ENCODE measurements at regions not wholly inside any gene's neighbourhood (a gene's known extent, or its start where the extent isn't known, plus 50 kb on each side); places are given as distances from the start of the nearest gene placed in this dataset.

GRCh38 chr11:42065199-42065598, 605.7 kb upstream of the LRRC4C start:
- intact Hi-C loops (cut with micrococcal nuclease; ENCODE audit: unreplicated experiment), result no loop called here

DNA sequence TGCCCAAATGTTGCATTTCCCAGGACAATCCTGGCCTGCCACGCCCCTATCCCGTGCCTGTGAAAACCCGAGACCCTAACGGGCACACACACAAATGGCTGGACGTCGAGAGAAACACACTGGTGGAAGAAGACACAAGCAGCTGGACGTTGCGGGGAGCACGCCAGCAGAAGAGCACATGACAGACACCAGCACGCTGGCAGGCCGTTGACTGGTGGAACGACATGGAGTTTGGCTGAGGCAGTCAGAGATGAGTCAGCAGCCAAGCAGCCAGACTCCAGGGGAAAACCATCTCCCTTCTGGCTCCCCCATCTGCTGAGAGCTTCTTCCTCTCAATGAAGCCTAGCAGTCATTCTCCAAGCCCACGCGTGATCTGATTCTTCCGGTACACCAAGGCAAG, 606.7 kb upstream of the LRRC4C start:
- no peaks in the 10 kb centered on the region for H3K36me3 ChIP-seq (ENCODE audit: insufficient read depth, low read length)

More at GRCh38 chr11:42065199-42065598, 605.7 kb upstream of the LRRC4C start:
- Histone ChIP-seq H2AFZ (ENCODE audit: low read length) (no peak overlapping the region), H3K4me2 (ENCODE audit: low read length) (no peak overlapping the region), H3K4me3 (ENCODE audit: low read depth, low read length, poor library complexity, severe bottlenecking) (no peak overlapping the region), H3K79me2 (ENCODE audit: insufficient read depth, low read depth, low read length) (no peaks in the 10 kb centered on the region), H3K4me1 (ENCODE audit: insufficient read depth, low read length, poor library complexity, severe bottlenecking) (no peaks in the 10 kb centered on the region), H3K36me3 (ENCODE audit: insufficient read depth, low read length) (no peaks in the 10 kb centered on the region), H3K27ac (ENCODE audit: low read depth, low read length, poor library complexity, severe bottlenecking) (no peak overlapping the region), H3K9me2 (ENCODE audit: insufficient read depth, low read length) (no peaks in the 10 kb centered on the region), H3K9me3 (ENCODE audit: low read length) (no peaks in the 10 kb centered on the region), H4K20me1 (ENCODE audit: insufficient read depth, low read length) (no peaks in the 10 kb centered on the region)
- DNase-seq (ENCODE audit: low spot score), result no peak
- TF ChIP-seq, protein P1, sequence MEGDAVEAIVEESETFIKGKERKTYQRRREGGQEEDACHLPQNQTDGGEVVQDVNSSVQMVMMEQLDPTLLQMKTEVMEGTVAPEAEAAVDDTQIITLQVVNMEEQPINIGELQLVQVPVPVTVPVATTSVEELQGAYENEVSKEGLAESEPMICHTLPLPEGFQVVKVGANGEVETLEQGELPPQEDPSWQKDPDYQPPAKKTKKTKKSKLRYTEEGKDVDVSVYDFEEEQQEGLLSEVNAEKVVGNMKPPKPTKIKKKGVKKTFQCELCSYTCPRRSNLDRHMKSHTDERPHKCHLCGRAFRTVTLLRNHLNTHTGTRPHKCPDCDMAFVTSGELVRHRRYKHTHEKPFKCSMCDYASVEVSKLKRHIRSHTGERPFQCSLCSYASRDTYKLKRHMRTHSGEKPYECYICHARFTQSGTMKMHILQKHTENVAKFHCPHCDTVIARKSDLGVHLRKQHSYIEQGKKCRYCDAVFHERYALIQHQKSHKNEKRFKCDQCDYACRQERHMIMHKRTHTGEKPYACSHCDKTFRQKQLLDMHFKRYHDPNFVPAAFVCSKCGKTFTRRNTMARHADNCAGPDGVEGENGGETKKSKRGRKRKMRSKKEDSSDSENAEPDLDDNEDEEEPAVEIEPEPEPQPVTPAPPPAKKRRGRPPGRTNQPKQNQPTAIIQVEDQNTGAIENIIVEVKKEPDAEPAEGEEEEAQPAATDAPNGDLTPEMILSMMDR (conservative IDR thresholded peaks at IDR 0.05; ENCODE audit: low read length), result no peak
- no peak for TF ChIP-seq EZH2phosphoT487 (IDR thresholded peaks at IDR 0.05; ENCODE audit: borderline replicate concordance, low read depth, low read length)
- ChIA-PET POLR2A (no interaction called here), CTCF (ENCODE audit: unreplicated experiment) (no interaction called here)
- BruUV-seq (replicated peaks), result no TSS peak

GRCh38 chr11:42074306-42074705, 614.9 kb upstream of the LRRC4C start:
- TF ChIP-seq, protein P1 (conservative IDR thresholded peaks at IDR 0.05; ENCODE audit: low read length), result no peak
- TF ChIP-seq EZH2phosphoT487 (IDR thresholded peaks at IDR 0.05; ENCODE audit: borderline replicate concordance, low read depth, low read length), result no peak
- H3K27ac ChIP-seq (ENCODE audit: low read depth, low read length, poor library complexity, severe bottlenecking), result no peak overlapping the region
- POLR2A ChIA-PET, result no interaction called here
- no peaks in the 10 kb centered on the region for H3K36me3 ChIP-seq (ENCODE audit: insufficient read depth, low read length)
- intact Hi-C loops (cut with micrococcal nuclease; ENCODE audit: unreplicated experiment), result no loop called here
- no peak overlapping the region for H2AFZ ChIP-seq (ENCODE audit: low read length)
- no peaks in the 10 kb centered on the region for H4K20me1 ChIP-seq (ENCODE audit: insufficient read depth, low read length)
- CTCF ChIA-PET (ENCODE audit: unreplicated experiment), result no interaction called here
- H3K4me3 ChIP-seq (ENCODE audit: low read depth, low read length, poor library complexity, severe bottlenecking), result no peak overlapping the region
- no peaks in the 10 kb centered on the region for H3K79me2 ChIP-seq (ENCODE audit: insufficient read depth, low read depth, low read length)
- no peaks in the 10 kb centered on the region for H3K9me3 ChIP-seq (ENCODE audit: low read length)
- BruUV-seq (replicated peaks), result no TSS peak
- H3K4me1 ChIP-seq (ENCODE audit: insufficient read depth, low read length, poor library complexity, severe bottlenecking), result no peaks in the 10 kb centered on the region
- no peaks in the 10 kb centered on the region for H3K9me2 ChIP-seq (ENCODE audit: insufficient read depth, low read length)
- H3K4me2 ChIP-seq (ENCODE audit: low read length), result no peak overlapping the region
- DNase-seq (ENCODE audit: low spot score), result no peak

More for the DNA sequence above, 606.7 kb upstream of the LRRC4C start:
- Histone ChIP-seq H3K4me2 (ENCODE audit: low read length) (no peak overlapping the region), H3K27ac (ENCODE audit: low read depth, low read length, poor library complexity, severe bottlenecking) (no peak overlapping the region), H3K4me3 (ENCODE audit: low read depth, low read length, poor library complexity, severe bottlenecking) (no peak overlapping the region), H3K9me3 (ENCODE audit: low read length) (no peaks in the 10 kb centered on the region), H3K4me1 (ENCODE audit: insufficient read depth, low read length, poor library complexity, severe bottlenecking) (no peaks in the 10 kb centered on the region), H4K20me1 (ENCODE audit: insufficient read depth, low read length) (no peaks in the 10 kb centered on the region), H2AFZ (ENCODE audit: low read length) (no peak overlapping the region), H3K79me2 (ENCODE audit: insufficient read depth, low read depth, low read length) (no peaks in the 10 kb centered on the region), H3K9me2 (ENCODE audit: insufficient read depth, low read length) (no peaks in the 10 kb centered on the region)
- POLR2A ChIA-PET, result interaction anchor here (0.6 kb wide), 1 partner anchor 340 kb away, joined by 3 read pairs; no protein-coding TSS in a partner anchor
- CTCF ChIA-PET (ENCODE audit: unreplicated experiment), result no interaction called here
- intact Hi-C loops (cut with micrococcal nuclease; ENCODE audit: unreplicated experiment), result no loop called here
- no peak for DNase-seq (ENCODE audit: low spot score)
- TF ChIP-seq EZH2phosphoT487 (IDR thresholded peaks at IDR 0.05; ENCODE audit: borderline replicate concordance, low read depth, low read length), result no peak
- TF ChIP-seq, protein P1 (conservative IDR thresholded peaks at IDR 0.05; ENCODE audit: low read length), result no peak
- no TSS peak for BruUV-seq (replicated peaks)

Data from OCI-LY7 (cell line).